GM12875 (cell line): ENCODE measurements at regions not wholly inside any gene's neighbourhood (a gene's known extent, or its start where the extent isn't known, plus 50 kb on each side); places are given as distances from the start of the nearest gene placed in this dataset.

Experiments
- H3K4me3 ChIP-seq: one replicate; pipeline ENCODE4 v1.5.1; 2011; ENCODE audit warnings: low read depth, low read length, control low read depth
- CTCF ChIP-seq: IDR thresholded peaks from 2 replicates; pipeline ENCODE4 v1.5.1; 2011; ENCODE audit warnings: low read depth, mild to moderate bottlenecking, control low read depth, inconsistent platforms, low read length, moderate library complexity, borderline replicate concordance; ENCODE audit not compliant: insufficient read depth

- no peak for TF ChIP-seq CTCF
- no peak overlapping the region for H3K4me3 ChIP-seq
Measured at GRCh38 chr4:184529283-184529682, 54.9 kb upstream of the IRF2 start.

- no peak overlapping the region for H3K4me3 ChIP-seq
Measured at GRCh38 chr4:184528713-184529112, 54.4 kb upstream of the IRF2 start.

GRCh38 chr4:184528051-184528450 lies 53.7 kb upstream of the IRF2 start:
- TF ChIP-seq CTCF = no peak
- no peak overlapping the region for H3K4me3 ChIP-seq

More at GRCh38 chr4:184528713-184529112, 54.4 kb upstream of the IRF2 start:
- TF ChIP-seq CTCF = no peak

- TF ChIP-seq CTCF = no peak
Measured at GRCh38 chr4:184526228-184526627, 51.9 kb upstream of the IRF2 start.

More at GRCh38 chr4:184526228-184526627, 51.9 kb upstream of the IRF2 start:
- H3K4me3 ChIP-seq = no peak overlapping the region
